Vagina (tissue), 2 donors: ENCODE measurements at regions not wholly inside any gene's neighbourhood (a gene's known extent, or its start where the extent isn't known, plus 50 kb on each side); places are given as distances from the start of the nearest gene placed in this dataset.

ENCODE experiments used
- POLR2A ChIP-seq, 2 donors: fragments of 450-650 bp; IDR thresholded peaks; one replicate each; pipeline ENCODE4 v1.6.1; 2017; ENCODE audit warnings: antibody characterized with exemption in 2 of 2, mild to moderate bottlenecking in 2 of 2, moderate library complexity in 2 of 2
- POLR2AphosphoS5 ChIP-seq, 2 donors: sonication (generic); formaldehyde crosslinking; IDR thresholded peaks; one replicate each; pipeline ENCODE4 v1.9.0; 2017; ENCODE audit warnings: antibody characterized with exemption in 2 of 2, mild to moderate bottlenecking in 2 of 2, low read depth in 1 of 2; ENCODE audit not compliant: insufficient read depth in 1 of 2
- TF ChIP-seq, protein P1 (sequence below), 3 experiments: fragments of 450-650 bp in 2 of 3; fragments of 200-600 bp in 1 of 3; sonication (generic) in 1 of 3; IDR thresholded peaks; one replicate each; pipeline ENCODE4 v1.5.1; 2017 to 2019; ENCODE audit warnings: antibody characterized with exemption in 3 of 3, mild to moderate bottlenecking in 2 of 3, moderate library complexity in 2 of 3

DNA sequence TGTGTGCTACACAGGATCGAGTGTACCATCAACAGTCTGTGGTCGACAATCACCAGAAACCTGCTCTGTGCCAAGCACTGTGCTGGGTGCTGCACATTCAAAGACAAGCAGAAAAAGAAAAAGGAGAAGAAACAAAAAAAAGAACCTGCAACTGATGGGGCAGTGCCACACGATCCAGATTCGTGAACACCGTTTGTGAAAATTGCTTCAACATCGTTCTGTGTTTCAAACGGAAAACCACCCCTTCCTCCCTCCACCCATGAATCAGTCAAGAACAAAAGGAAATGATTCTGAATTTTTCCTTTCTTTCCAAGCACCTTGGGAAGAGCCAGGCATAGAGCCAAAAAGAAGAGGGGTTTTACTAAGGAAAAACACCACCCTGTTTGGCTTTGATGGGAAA, 129.2 kb upstream of the ARID1B start:
- TF ChIP-seq, protein P1, sequence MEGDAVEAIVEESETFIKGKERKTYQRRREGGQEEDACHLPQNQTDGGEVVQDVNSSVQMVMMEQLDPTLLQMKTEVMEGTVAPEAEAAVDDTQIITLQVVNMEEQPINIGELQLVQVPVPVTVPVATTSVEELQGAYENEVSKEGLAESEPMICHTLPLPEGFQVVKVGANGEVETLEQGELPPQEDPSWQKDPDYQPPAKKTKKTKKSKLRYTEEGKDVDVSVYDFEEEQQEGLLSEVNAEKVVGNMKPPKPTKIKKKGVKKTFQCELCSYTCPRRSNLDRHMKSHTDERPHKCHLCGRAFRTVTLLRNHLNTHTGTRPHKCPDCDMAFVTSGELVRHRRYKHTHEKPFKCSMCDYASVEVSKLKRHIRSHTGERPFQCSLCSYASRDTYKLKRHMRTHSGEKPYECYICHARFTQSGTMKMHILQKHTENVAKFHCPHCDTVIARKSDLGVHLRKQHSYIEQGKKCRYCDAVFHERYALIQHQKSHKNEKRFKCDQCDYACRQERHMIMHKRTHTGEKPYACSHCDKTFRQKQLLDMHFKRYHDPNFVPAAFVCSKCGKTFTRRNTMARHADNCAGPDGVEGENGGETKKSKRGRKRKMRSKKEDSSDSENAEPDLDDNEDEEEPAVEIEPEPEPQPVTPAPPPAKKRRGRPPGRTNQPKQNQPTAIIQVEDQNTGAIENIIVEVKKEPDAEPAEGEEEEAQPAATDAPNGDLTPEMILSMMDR (IDR thresholded peaks at IDR 0.05), result no peak
- TF ChIP-seq POLR2A (IDR thresholded peaks at IDR 0.05) (no peak), POLR2AphosphoS5 (IDR thresholded peaks at IDR 0.05; ENCODE audit: insufficient read depth in 1 of 2, low read depth in 1 of 2) (no peak)
